Effector memory CD8-positive, alpha-beta T cell (primary cell): ENCODE measurements at regions not wholly inside any gene's neighbourhood (a gene's known extent, or its start where the extent isn't known, plus 50 kb on each side); places are given as distances from the start of the nearest gene placed in this dataset.
"Not testable (repeated sequence)": the region's sequence is repeated elsewhere in the genome, so short reads cannot be mapped to it uniquely, and the experiment has no call there.

Experiments
- ATAC-seq: fragments of 150-1000 bp; cut with Tn5 transposase; replicated peaks from 2 replicates; pipeline ENCODE4 v1.10.0; 2021; ENCODE audit warnings: mild to moderate bottlenecking, moderate library complexity
- DNase-seq, 3 experiments: peaks; one replicate each; pipeline ENCODE4 v3.0.0; 2021
- H3K27ac Mint-ChIP-seq, 2 donors: one replicate each; pipeline ENCODE4 v1.8.0; 2022; ENCODE audit warnings: mild to moderate bottlenecking in 2 of 2, mixed read lengths in 2 of 2, moderate library complexity in 2 of 2
- H3K27me3 Mint-ChIP-seq, 2 donors: one replicate each; pipeline ENCODE4 v1.8.0; 2022; ENCODE audit warnings: mixed read lengths in 2 of 2
- H3K36me3 Mint-ChIP-seq: one replicate; pipeline ENCODE4 v1.8.0; 2022; ENCODE audit warnings: mild to moderate bottlenecking, moderate library complexity, mixed read lengths; ENCODE audit not compliant: insufficient read depth
- H3K4me1 Mint-ChIP-seq, 2 donors: one replicate each; pipeline ENCODE4 v1.8.0; 2022; ENCODE audit warnings: low read depth in 2 of 2, mixed read lengths in 2 of 2
- H3K4me3 Mint-ChIP-seq, 2 donors: one replicate each; pipeline ENCODE4 v1.8.0; 2022; ENCODE audit warnings: mild to moderate bottlenecking in 2 of 2, mixed read lengths in 2 of 2, moderate library complexity in 2 of 2
- H3K9me3 Mint-ChIP-seq, 2 donors: one replicate each; pipeline ENCODE4 v1.8.0; 2022; ENCODE audit warnings: mixed read lengths in 2 of 2

GRCh38 chr2:145918951-145919350 is 1399.0 kb upstream of the ZEB2 start:
- DNase-seq (no peak), ATAC-seq (no peak)
- Mint-ChIP-seq H3K9me3 (no peaks in the 10 kb centered on the region), H3K36me3 (no peaks in the 10 kb centered on the region), H3K4me3 (no peak overlapping the region), H3K4me1 (no peaks in the 10 kb centered on the region), H3K27ac (no peak overlapping the region), H3K27me3 (no peaks in the 10 kb centered on the region)

- Mint-ChIP-seq H3K4me3 (no peak overlapping the region), H3K27ac (no peak overlapping the region), H3K36me3 (no peaks in the 10 kb centered on the region), H3K27me3 (no peaks in the 10 kb centered on the region), H3K4me1 (no peaks in the 10 kb centered on the region), H3K9me3 (no peaks in the 10 kb centered on the region)
- no peak for ATAC-seq
- DNase-seq = no peak
Observed at GRCh38 chr2:145916799-145917198, 1396.9 kb upstream of the ZEB2 start.

- DNase-seq (no peak), ATAC-seq (no peak)
- no peak overlapping the region for H3K4me3 Mint-ChIP-seq
- no peaks in the 10 kb centered on the region for H3K4me1 Mint-ChIP-seq
- H3K27me3 Mint-ChIP-seq = no peaks in the 10 kb centered on the region
- H3K27ac Mint-ChIP-seq = no peak overlapping the region
- no peaks in the 10 kb centered on the region for H3K36me3 Mint-ChIP-seq
- no peaks in the 10 kb centered on the region for H3K9me3 Mint-ChIP-seq
Observed at GRCh38 chr2:145914716-145915115, 1394.8 kb upstream of the ZEB2 start.

- Mint-ChIP-seq H3K4me1 (no peaks in the 10 kb centered on the region), H3K36me3 (no peaks in the 10 kb centered on the region), H3K9me3 (no peaks in the 10 kb centered on the region), H3K27me3 (no peaks in the 10 kb centered on the region), H3K4me3 (no peak overlapping the region), H3K27ac (no peak overlapping the region)
- DNase-seq = no peak
- no peak for ATAC-seq
Observed at GRCh38 chr2:145910416-145910815, 1390.5 kb upstream of the ZEB2 start.

GRCh38 chr2:145909766-145910165 is 1389.8 kb upstream of the ZEB2 start:
- no peaks in the 10 kb centered on the region for H3K9me3 Mint-ChIP-seq
- ATAC-seq (no peak), DNase-seq (no peak)
- H3K27me3 Mint-ChIP-seq = no peaks in the 10 kb centered on the region
- no peaks in the 10 kb centered on the region for H3K36me3 Mint-ChIP-seq
- no peak overlapping the region for H3K4me3 Mint-ChIP-seq
- no peaks in the 10 kb centered on the region for H3K4me1 Mint-ChIP-seq
- no peak overlapping the region for H3K27ac Mint-ChIP-seq

GRCh38 chr2:145909175-145909755 is 1389.3 kb upstream of the ZEB2 start:
- no peaks in the 10 kb centered on the region for H3K4me1 Mint-ChIP-seq
- H3K27me3 Mint-ChIP-seq = no peaks in the 10 kb centered on the region
- no peaks in the 10 kb centered on the region for H3K36me3 Mint-ChIP-seq

GRCh38 chr2:145906354-145906753 is 1386.4 kb upstream of the ZEB2 start:
- H3K4me1 Mint-ChIP-seq = no peaks in the 10 kb centered on the region
- H3K27me3 Mint-ChIP-seq = no peaks in the 10 kb centered on the region
- no peaks in the 10 kb centered on the region for H3K36me3 Mint-ChIP-seq
- no peaks in the 10 kb centered on the region for H3K9me3 Mint-ChIP-seq
- H3K4me3 Mint-ChIP-seq = no peak overlapping the region
- DNase-seq (no peak), ATAC-seq (no peak)
- H3K27ac Mint-ChIP-seq = no peak overlapping the region

More at GRCh38 chr2:145909175-145909755, 1389.3 kb upstream of the ZEB2 start:
- DNase-seq = no peak
- Mint-ChIP-seq H3K4me3 (no peak overlapping the region), H3K27ac (no peak overlapping the region), H3K9me3 (no peaks in the 10 kb centered on the region)
- ATAC-seq = no peak

GRCh38 chr2:145905371-145905770 is 1385.5 kb upstream of the ZEB2 start:
- Mint-ChIP-seq H3K4me1 (no peaks in the 10 kb centered on the region), H3K4me3 (no peak overlapping the region), H3K36me3 (no peaks in the 10 kb centered on the region), H3K27ac (no peak overlapping the region), H3K27me3 (no peaks in the 10 kb centered on the region), H3K9me3 (peaks cover 0 to 3% of the 10 kb centered on the region in 2 donors)
- no peak for ATAC-seq
- DNase-seq = no peak

GRCh38 chr2:145897151-145897550 is 1377.2 kb upstream of the ZEB2 start:
- peaks cover 7 to 9% of the 10 kb centered on the region in 2 donors for H3K9me3 Mint-ChIP-seq
- no peak overlapping the region for H3K27ac Mint-ChIP-seq
- no peaks in the 10 kb centered on the region for H3K36me3 Mint-ChIP-seq
- no peaks in the 10 kb centered on the region for H3K27me3 Mint-ChIP-seq
- no peaks in the 10 kb centered on the region for H3K4me1 Mint-ChIP-seq
- no peak for DNase-seq
- no peak overlapping the region for H3K4me3 Mint-ChIP-seq
- ATAC-seq = no peak

GRCh38 chr2:145887915-145888314 is 1368.0 kb upstream of the ZEB2 start:
- DNase-seq = no peak
- no peaks in the 10 kb centered on the region for H3K36me3 Mint-ChIP-seq

GRCh38 chr2:145880997-145881396 is 1361.1 kb upstream of the ZEB2 start:
- H3K27me3 Mint-ChIP-seq, H3K36me3 Mint-ChIP-seq, H3K4me3 Mint-ChIP-seq, H3K4me1 Mint-ChIP-seq, DNase-seq, H3K27ac Mint-ChIP-seq, H3K9me3 Mint-ChIP-seq, ATAC-seq: not testable (repeated sequence)

More at GRCh38 chr2:145887915-145888314, 1368.0 kb upstream of the ZEB2 start:
- no peak overlapping the region for H3K4me3 Mint-ChIP-seq
- H3K27ac Mint-ChIP-seq = no peak overlapping the region
- H3K4me1 Mint-ChIP-seq = no peaks in the 10 kb centered on the region
- H3K9me3 Mint-ChIP-seq = peaks cover 0 to 5% of the 10 kb centered on the region in 2 donors
- no peaks in the 10 kb centered on the region for H3K27me3 Mint-ChIP-seq
- ATAC-seq = no peak

GRCh38 chr2:145875016-145875415 is 1355.1 kb upstream of the ZEB2 start:
- Mint-ChIP-seq H3K9me3 (peaks cover 6% of the 10 kb centered on the region in 2 donors), H3K27me3 (no peaks in the 10 kb centered on the region), H3K4me1 (no peaks in the 10 kb centered on the region), H3K36me3 (no peaks in the 10 kb centered on the region), H3K4me3 (no peak overlapping the region), H3K27ac (no peak overlapping the region)
- ATAC-seq = no peak
- no peak for DNase-seq

GRCh38 chr2:145874466-145874865 is 1354.5 kb upstream of the ZEB2 start:
- ATAC-seq = no peak
- peaks cover 6% of the 10 kb centered on the region in 2 donors for H3K9me3 Mint-ChIP-seq

GRCh38 chr2:145864501-145864900 is 1344.6 kb upstream of the ZEB2 start:
- Mint-ChIP-seq H3K36me3 (no peaks in the 10 kb centered on the region), H3K9me3 (peaks cover 0 to 2% of the 10 kb centered on the region in 2 donors), H3K4me1 (no peaks in the 10 kb centered on the region), H3K27me3 (no peaks in the 10 kb centered on the region), H3K27ac (no peak overlapping the region), H3K4me3 (no peak overlapping the region)
- ATAC-seq (no peak), DNase-seq (no peak)

More at GRCh38 chr2:145874466-145874865, 1354.5 kb upstream of the ZEB2 start:
- no peak for DNase-seq
- no peak overlapping the region for H3K27ac Mint-ChIP-seq
- H3K36me3 Mint-ChIP-seq = no peaks in the 10 kb centered on the region
- H3K4me3 Mint-ChIP-seq = no peak overlapping the region
- H3K27me3 Mint-ChIP-seq = no peaks in the 10 kb centered on the region
- no peaks in the 10 kb centered on the region for H3K4me1 Mint-ChIP-seq

- DNase-seq = no peak
- ATAC-seq = no peak
- Mint-ChIP-seq H3K9me3 (peaks cover 0 to 2% of the 10 kb centered on the region in 2 donors), H3K36me3 (no peaks in the 10 kb centered on the region), H3K4me3 (no peak overlapping the region), H3K4me1 (no peaks in the 10 kb centered on the region), H3K27me3 (no peaks in the 10 kb centered on the region), H3K27ac (no peak overlapping the region)
Observed at GRCh38 chr2:145861940-145862339, 1342.0 kb upstream of the ZEB2 start.
